ENCODE measurements at regions not wholly inside any gene's neighbourhood (a gene's known extent, or its start where the extent isn't known, plus 50 kb on each side); places are given as distances from the start of the nearest gene placed in this dataset.
"Not testable (repeated sequence)": the region's sequence is repeated elsewhere in the genome, so short reads cannot be mapped to it uniquely, and the experiment has no call there.

DNA sequence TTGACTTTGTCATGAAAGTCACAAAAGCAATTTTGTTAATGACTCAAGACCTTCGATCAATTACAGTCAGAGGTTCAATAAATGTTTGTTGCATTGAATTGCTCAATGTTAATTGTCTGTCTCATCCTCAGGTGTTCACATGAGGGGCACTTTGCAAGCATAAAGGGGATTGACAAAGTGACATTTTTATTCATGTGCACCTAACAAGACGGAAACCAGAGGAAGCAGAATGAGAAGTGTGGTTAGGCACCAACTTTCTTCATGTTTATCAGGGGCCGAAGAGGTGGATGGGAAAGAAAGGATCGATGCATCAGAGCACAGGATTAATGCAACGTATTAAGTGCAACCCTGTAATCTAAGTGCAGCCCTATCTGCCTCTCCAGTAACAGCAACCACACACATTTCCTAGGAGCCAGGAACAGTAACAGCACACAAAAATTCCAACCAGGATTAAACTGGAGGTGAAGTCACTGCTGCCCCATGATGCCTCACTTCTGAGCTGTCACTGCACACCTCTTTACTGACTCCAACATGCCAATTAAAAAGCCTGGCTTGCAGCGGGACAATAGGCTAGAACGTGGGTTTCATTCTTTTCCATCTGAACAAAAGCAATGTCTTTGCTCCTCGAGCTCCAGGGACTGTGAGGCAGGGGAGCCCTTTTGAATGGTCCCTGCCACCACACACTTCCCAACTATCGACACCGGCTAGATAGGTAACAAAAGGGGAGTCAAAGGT lies 262.7 kb downstream of the CD83 start:
- intact Hi-C loops (cut with micrococcal nuclease), result no loop called here
- peak; percentile 75 for ATAC-seq
- DNase-seq, result no peak

- DNase-seq (no peak), ATAC-seq (peak; percentile 38)
- intact Hi-C loops (cut with micrococcal nuclease), result no loop called here
Observed at GRCh38 chr6:14380901-14381828, 263.6 kb downstream of the CD83 start.

DNA sequence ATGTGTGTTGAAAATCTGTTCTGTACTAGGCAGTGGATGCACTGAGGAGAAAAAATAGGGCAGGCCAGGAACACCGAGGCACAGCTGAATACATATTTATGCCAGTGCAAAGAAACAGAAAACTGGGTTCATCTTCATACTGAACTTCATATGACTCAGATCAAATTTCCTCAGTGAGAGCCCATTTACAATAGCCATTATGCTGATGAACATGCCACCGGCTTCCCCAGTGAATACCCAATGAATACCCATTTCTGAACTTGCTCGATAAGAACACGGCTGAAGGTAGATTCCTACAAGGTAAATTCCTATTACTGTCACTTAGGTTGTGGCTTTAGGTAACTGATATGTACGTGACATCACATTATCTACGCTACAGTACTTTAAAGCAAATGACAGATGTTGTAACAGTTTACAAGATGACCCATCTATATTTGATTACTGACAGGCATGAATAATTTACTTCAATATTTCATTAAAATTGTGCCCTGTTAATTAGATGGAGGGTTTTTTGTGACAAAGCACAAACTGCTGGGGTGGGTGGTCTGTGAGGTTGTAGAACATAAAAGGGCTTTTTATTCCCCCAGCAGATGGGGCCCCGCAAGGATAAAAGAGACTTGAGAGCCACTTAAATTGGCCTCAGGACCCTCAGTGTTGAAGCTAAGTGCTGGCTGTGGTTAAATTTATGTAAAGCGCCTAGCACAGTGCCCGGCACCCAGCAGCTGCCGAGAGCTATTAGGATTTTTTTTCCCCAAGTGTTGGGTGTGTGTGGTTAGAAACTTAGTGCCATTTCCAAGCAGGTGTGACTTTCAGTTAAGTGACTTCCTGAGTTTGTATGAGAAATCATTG lies 264.5 kb downstream of the CD83 start:
- ATAC-seq (no peak), DNase-seq (no peak)
- intact Hi-C loops (cut with micrococcal nuclease), result no loop called here

DNA sequence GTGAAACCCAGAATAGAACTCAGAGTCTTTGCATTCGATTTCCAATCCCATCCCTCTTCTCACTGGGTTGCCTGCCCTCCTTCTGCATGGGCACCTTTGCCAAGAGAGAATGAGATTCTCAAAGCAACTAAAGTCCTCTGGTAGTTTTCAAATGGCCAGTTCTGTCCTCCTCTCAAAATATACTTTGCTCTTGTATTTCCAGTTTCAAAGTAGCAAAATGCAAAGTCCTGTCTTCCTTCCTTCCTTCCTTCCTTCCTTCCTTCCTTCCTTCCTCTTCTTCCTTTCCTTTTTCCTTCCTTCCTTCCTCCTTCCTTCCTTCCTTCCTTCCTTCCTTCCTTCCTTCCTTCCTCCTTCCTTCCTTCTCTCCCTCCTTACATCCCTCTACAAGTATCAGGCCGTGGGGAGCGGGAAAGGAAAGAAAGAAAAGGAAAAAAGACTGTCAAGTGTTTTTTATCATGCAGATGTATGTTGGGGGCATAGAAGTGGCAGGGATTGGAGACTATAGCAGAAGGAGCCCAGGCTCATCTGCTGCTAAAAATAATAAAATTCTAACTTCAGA lies 265.2 kb downstream of the CD83 start:
- no peak for ATAC-seq
- intact Hi-C loops (cut with micrococcal nuclease), result no loop called here
- no peak for DNase-seq

- no peak for DNase-seq
- no peak for ATAC-seq
- intact Hi-C loops (cut with micrococcal nuclease), result no loop called here
Observed at GRCh38 chr6:14383393-14384174, 266.0 kb downstream of the CD83 start.

GRCh38 chr6:14384175-14384949 lies 266.8 kb downstream of the CD83 start:
- ATAC-seq (no peak), DNase-seq (no peak)
- intact Hi-C loops (cut with micrococcal nuclease), result no loop called here

DNA sequence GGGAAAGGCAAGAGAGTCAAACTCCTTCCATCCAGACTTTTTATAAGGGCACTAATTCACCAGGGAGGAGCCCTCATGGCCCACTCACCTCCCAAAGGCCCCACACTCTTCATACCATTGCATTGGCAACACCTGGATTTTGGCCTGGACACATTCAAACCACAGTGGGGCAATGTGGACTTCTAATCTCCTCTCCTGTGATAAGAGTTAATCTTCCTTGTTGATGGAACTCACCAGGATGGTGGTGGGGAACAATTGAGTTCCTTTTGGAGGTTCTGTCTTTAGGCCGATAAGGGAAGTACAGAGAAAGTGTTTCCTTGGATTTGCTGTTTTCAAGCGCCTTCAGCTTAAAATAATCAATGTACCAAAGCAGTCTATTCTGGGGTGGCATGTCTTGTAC lies 268.7 kb downstream of the CD83 start:
- ATAC-seq (no peak), DNase-seq (no peak)
- intact Hi-C loops (cut with micrococcal nuclease), result no loop called here

DNA sequence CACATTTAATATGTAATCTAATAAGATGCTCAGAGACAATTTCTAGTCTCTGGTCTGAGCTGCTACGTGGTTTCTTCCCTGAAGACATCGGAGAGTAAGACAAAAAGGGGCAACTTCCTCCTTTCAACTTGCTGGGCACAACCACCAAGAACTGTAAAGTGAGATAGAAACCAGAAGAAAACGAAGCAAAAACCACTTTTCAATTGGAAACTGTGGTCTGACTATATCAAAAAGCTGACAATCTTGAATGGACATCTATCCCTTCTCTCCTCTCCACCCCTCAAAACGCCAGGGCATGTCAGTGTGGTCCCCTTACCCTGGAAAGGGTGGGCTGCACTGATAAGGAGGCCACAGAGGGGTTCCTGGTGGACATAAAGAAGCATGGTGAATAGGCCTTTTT lies 269.1 kb downstream of the CD83 start:
- no peak for DNase-seq
- no peak for ATAC-seq
- intact Hi-C loops (cut with micrococcal nuclease), result no loop called here

DNA sequence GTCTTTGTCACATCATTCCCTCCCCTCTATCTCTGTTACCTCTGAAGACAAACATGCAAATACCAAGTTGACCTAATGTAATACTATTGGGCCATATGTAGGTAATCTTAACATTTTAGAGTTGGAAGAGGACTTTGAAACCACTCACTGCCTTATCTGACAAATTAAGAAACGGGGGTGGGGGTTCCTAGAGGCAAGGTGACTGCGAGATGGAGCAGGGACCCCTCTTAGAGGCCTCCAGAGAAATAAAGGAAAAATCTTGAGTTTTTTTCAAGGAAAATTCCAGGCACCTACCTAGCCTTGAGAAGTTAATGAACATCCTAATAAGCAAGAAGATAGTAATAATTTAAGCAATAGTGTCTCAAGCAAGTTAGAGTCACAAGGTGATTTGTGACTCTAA lies 270.8 kb downstream of the CD83 start:
- intact Hi-C loops (cut with micrococcal nuclease), result no loop called here
- ATAC-seq, result no peak
- DNase-seq, result no peak

GRCh38 chr6:14389776-14390175 lies 272.2 kb downstream of the CD83 start:
- not testable (repeated sequence) for ATAC-seq

DNA sequence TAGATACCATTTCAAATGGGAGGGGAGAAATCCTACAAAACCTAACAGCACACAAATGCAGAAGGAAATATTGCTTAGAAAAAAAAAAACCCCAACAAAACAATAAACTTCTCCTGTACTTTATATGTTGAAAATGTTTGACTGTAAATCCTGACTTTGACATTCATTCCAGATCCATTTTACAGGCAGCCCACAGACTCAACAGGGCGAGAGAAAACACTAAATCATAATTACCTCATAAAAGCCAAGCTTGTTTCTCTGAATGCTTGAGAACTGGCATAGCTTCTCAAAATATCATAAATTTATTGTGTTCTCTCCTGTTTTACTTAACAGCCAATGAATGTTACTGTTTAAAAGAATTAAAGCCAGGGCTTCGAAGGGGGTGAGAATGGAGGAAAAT lies 273.2 kb downstream of the CD83 start:
- no peak for DNase-seq
- intact Hi-C loops (cut with micrococcal nuclease), result no loop called here

More at GRCh38 chr6:14389776-14390175, 272.2 kb downstream of the CD83 start:
- DNase-seq; intact Hi-C loops (cut with micrococcal nuclease): not testable (repeated sequence)

DNA sequence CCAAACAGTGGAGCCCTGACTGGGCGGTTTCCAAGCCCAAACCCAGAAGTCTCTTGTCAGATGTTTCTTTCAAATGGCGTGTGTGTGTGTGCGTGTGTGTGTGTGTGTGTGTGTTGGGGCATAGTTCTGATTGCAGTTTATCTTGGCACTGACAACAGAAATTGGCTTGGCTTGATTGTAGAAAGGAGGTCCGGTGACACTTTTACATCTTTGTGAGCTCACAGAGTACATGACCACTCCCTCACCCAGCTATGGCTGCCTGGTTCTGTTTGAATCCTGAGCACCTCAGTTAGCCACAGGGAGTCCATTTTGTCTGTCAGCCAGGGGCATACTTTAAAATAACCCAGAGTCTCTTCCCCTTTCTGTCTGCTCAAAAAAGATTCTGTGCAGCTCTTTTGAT lies 276.3 kb downstream of the CD83 start:
- intact Hi-C loops (cut with micrococcal nuclease), result no loop called here

More for the DNA sequence above, 273.2 kb downstream of the CD83 start:
- no peak for ATAC-seq

DNA sequence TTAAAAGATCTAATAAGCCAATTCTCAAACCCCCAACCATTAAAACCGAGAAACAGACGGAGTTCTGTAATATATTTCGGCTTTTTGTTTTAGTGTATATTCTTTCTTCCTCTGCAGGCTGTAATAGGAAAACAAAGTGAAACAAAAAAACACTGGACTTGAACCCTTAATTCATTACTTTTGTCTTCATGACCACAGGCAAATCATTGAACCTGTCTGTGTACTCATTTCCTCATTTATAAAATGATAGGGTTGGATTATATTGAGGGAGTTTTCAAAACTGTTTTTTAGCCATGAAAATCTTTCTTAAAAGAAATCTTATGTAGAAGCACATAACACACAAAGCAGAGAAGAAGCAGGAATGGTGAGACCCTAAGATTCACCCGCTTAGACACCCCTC lies 278.8 kb downstream of the CD83 start:
- intact Hi-C loops (cut with micrococcal nuclease), result no loop called here
- DNase-seq, result no peak
- no peak for ATAC-seq

More for the DNA sequence above, 276.3 kb downstream of the CD83 start:
- DNase-seq (no peak), ATAC-seq (no peak)

DNA sequence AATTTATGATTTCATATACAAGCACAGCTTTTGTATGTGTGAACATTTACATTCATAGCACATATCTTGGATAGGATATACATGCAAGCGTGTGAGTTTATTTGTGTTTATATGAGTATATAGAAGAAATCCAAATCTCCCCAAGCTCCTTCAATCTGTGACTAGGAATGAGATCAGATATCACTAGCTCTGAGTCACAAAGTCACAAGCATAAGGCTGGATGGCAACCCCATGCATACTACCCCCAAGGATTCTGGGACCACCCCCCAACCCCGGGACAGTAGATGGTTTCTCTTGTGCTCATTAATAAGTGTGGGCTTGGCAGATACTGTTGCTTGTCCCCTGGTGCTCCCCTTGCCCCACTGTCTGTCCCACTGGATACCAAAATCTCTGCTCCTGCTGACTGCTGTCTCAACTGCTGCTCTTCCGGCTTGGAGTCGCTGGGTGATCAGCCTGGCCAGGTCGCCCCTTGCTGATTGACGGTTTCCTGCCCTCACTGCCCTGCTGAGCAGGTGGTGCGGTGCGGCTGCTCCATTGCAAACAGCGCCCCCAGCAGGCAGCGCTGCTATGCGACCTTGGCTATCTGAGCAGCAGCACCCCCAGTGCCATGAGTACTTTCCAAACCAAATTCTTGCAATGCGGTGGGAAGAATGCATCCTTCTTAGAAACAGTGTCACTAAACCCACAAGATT lies 279.4 kb downstream of the CD83 start:
- ATAC-seq (no peak), DNase-seq (no peak)
- intact Hi-C loops (cut with micrococcal nuclease), result no loop called here

DNA sequence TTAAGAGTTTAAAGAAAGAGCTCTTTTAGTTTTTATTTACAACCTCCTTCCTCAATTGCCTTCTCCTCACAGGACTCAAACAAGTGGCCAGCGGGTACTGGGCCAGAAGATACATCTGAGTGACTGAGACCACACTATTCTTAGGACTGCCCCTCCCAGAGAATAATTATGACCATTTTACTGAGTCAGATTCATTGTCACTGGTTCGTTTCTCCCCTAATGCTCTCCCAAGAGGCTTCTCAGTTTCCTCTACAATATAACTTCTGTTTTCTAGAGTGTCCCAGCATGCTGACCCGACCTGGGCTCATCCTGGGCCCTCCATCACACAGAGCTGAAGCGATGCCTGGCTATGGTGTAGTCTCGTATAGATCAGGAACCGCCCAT lies 279.9 kb downstream of the CD83 start:
- ATAC-seq, result no peak
- intact Hi-C loops (cut with micrococcal nuclease), result no loop called here
- no peak for DNase-seq

DNA sequence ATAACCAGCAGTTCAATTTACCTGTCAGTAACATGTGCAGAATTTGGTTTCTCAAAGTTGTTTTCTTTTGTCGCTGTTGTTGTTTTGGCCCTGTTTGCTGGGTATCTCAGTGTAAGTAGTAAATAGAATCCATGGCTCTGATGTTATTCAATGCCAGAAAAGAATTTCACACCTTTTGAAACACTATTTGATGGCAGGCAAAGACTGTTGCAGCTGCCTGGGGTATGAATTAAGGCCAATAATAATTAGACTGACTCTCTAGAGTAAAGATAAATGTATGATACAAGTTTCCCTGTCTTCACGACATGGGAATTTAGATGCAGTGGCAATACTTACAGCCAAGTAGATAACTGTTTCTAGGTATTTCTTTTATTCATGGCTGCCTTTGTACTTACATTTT lies 281.4 kb downstream of the CD83 start:
- intact Hi-C loops (cut with micrococcal nuclease), result no loop called here

DNA sequence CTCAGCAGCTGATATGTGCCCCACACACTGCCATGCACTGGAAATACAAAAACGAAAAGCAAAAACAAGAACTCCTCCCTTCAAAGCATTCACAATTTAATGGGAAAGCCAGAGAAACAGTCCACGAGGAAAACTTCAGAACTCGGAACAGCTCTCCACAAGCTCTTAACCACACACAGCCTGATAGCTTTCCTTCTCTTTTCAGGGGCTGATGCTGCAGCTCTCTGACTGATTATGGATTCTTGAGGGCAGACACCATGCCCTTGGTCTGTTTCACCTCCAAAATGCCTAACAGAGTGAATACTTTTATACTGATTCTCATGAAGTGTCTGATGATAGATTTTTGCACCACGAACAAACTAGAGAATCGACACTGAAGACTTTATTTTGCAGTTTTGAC lies 282.1 kb downstream of the CD83 start:
- no peak for ATAC-seq
- no peak for DNase-seq
- intact Hi-C loops (cut with micrococcal nuclease), result no loop called here

More for the DNA sequence above, 281.4 kb downstream of the CD83 start:
- ATAC-seq, result no peak
- no peak for DNase-seq
